ENCODE measurements at regions not wholly inside any gene's neighbourhood (a gene's known extent, or its start where the extent isn't known, plus 50 kb on each side); places are given as distances from the start of the nearest gene placed in this dataset.
"Not testable (repeated sequence)": the region's sequence is repeated elsewhere in the genome, so short reads cannot be mapped to it uniquely, and the experiment has no call there.

DNA sequence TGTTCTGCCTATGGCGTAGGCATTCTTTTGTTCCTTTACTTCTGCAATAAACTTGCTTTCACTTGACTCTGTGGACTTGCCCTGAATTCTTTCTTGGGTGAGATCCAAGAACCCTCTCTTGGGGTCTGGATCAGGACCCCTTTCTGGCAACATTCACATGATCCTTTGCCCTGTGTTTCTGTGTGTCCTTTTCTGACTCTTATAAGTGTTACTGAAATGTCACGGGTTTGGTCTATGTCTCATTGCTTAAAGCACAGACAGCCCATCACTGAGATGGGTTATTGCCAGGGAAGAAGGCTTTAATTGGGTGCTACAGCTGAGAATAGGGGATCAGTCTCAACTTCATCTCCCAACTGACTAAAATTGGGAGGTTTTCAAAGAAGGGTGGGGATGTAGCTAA lies 110.9 kb upstream of the XPO1 start:
- H3K9me3 ChIP-seq (ENCODE audit: insufficient read depth, low read length), result peaks cover 17% of the 10 kb centered on the region; the same call in 1 of the 2 replicates
- H3K9me2 ChIP-seq (replicated peaks; ENCODE audit: insufficient read depth, low read length), result no peaks in the 10 kb centered on the region
- H3F3A ChIP-seq (ENCODE audit: insufficient read depth), result no peaks in the 10 kb centered on the region
- no peak overlapping the region for H3K27ac ChIP-seq (ENCODE audit: low read depth, low read length)
- H3K9ac ChIP-seq (ENCODE audit: low read length), result no peak overlapping the region
- TF ChIP-seq EZH2phosphoT487 (conservative IDR thresholded peaks at IDR 0.05; ENCODE audit: low read length) (no peak), CTCF (IDR thresholded peaks at IDR 0.05; ENCODE audit: insufficient read depth, low read length, poor library complexity, severe bottlenecking) (no peak)
- H3K4me2 ChIP-seq (ENCODE audit: low read depth, low read length, poor library complexity, severe bottlenecking), result no peak overlapping the region
- no peaks in the 10 kb centered on the region for H4K20me1 ChIP-seq (ENCODE audit: low read depth, low read length)
- no peaks in the 10 kb centered on the region for H3K79me2 ChIP-seq (ENCODE audit: insufficient read depth, low read length)
- no peak overlapping the region for H2AFZ ChIP-seq (ENCODE audit: low read depth, low read length, severe bottlenecking)
- H3K27me3 ChIP-seq (ENCODE audit: low read length), result 0 out of 2 replicates have a peak, but pooled peaks cover 3% of the 10 kb centered on the region
- no peaks in the 10 kb centered on the region for H3K36me3 ChIP-seq (ENCODE audit: low read length)
- no peak overlapping the region for H3K4me3 ChIP-seq (ENCODE audit: insufficient read depth, low read length, poor library complexity, severe bottlenecking)

DNA sequence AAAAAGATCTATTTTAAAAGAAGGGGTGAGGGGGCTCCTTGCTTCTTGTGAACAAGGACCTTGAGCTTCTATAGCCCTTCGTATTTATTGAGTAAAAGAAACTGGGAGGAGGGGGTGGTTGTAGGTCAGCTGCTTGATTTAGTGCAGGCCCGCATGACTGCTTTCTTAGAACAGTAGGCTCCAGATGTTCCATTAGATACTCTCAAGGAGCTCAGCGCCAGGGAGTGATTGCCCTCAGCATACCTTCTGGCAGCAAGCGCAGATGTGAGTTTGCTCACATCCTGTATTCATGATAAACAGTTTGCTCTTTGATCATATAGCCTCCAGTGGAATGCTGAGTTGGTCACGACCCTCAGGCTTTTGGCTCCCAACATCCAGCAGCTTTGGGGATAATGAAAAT lies 108.9 kb upstream of the XPO1 start:
- no peaks in the 10 kb centered on the region for H3F3A ChIP-seq (ENCODE audit: insufficient read depth)
- no peaks in the 10 kb centered on the region for H3K79me2 ChIP-seq (ENCODE audit: insufficient read depth, low read length)
- no peak overlapping the region for H3K4me3 ChIP-seq (ENCODE audit: insufficient read depth, low read length, poor library complexity, severe bottlenecking)
- H3K27ac ChIP-seq (ENCODE audit: low read depth, low read length), result no peak overlapping the region
- H2AFZ ChIP-seq (ENCODE audit: low read depth, low read length, severe bottlenecking), result no peak overlapping the region
- no peaks in the 10 kb centered on the region for H3K36me3 ChIP-seq (ENCODE audit: low read length)
- H4K20me1 ChIP-seq (ENCODE audit: low read depth, low read length), result no peaks in the 10 kb centered on the region
- H3K9me2 ChIP-seq (replicated peaks; ENCODE audit: insufficient read depth, low read length), result no peaks in the 10 kb centered on the region
- H3K9me3 ChIP-seq (ENCODE audit: insufficient read depth, low read length), result peaks cover 17% of the 10 kb centered on the region; the same call in 1 of the 2 replicates
- TF ChIP-seq EZH2phosphoT487 (conservative IDR thresholded peaks at IDR 0.05; ENCODE audit: low read length) (no peak), CTCF (IDR thresholded peaks at IDR 0.05; ENCODE audit: insufficient read depth, low read length, poor library complexity, severe bottlenecking) (no peak)
- H3K4me2 ChIP-seq (ENCODE audit: low read depth, low read length, poor library complexity, severe bottlenecking), result no peak overlapping the region
- H3K9ac ChIP-seq (ENCODE audit: low read length), result no peak overlapping the region
- H3K27me3 ChIP-seq (ENCODE audit: low read length), result 0 out of 2 replicates have a peak, but pooled peaks cover 3% of the 10 kb centered on the region

DNA sequence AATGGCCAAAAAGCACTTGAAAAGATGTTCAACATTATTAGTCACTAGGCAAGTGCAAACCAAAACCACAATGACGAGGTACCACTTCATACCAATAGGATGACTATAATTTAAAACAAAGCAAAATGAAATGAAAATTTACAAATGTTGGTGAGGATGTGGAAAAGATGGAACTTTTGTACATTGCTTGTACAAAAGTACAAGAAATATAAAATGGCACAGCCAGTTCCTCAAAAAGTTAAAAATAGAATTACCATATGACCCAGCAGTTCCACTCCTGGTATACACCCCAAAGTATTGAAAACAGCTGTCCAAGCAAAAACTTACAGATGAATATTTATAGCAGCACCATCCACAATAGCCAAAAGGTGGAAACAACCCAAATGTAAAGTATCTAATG lies 107.8 kb upstream of the XPO1 start:
- TF ChIP-seq EZH2phosphoT487 (conservative IDR thresholded peaks at IDR 0.05; ENCODE audit: low read length) (no peak), CTCF (IDR thresholded peaks at IDR 0.05; ENCODE audit: insufficient read depth, low read length, poor library complexity, severe bottlenecking) (no peak)
- H3K27ac ChIP-seq (ENCODE audit: low read depth, low read length), result no peak overlapping the region
- no peaks in the 10 kb centered on the region for H3K79me2 ChIP-seq (ENCODE audit: insufficient read depth, low read length)
- H3K9me2 ChIP-seq (replicated peaks; ENCODE audit: insufficient read depth, low read length), result no peaks in the 10 kb centered on the region
- H3K36me3 ChIP-seq (ENCODE audit: low read length), result no peaks in the 10 kb centered on the region
- no peak overlapping the region for H3K4me3 ChIP-seq (ENCODE audit: insufficient read depth, low read length, poor library complexity, severe bottlenecking)
- H3F3A ChIP-seq (ENCODE audit: insufficient read depth), result no peaks in the 10 kb centered on the region
- H3K4me2 ChIP-seq (ENCODE audit: low read depth, low read length, poor library complexity, severe bottlenecking), result no peak overlapping the region
- H3K27me3 ChIP-seq (ENCODE audit: low read length), result 0 out of 2 replicates have a peak, but pooled peaks cover 3% of the 10 kb centered on the region
- peaks cover 17% of the 10 kb centered on the region; the same call in 1 of the 2 replicates for H3K9me3 ChIP-seq (ENCODE audit: insufficient read depth, low read length)
- H3K9ac ChIP-seq (ENCODE audit: low read length), result no peak overlapping the region
- H4K20me1 ChIP-seq (ENCODE audit: low read depth, low read length), result no peaks in the 10 kb centered on the region
- no peak overlapping the region for H2AFZ ChIP-seq (ENCODE audit: low read depth, low read length, severe bottlenecking)

DNA sequence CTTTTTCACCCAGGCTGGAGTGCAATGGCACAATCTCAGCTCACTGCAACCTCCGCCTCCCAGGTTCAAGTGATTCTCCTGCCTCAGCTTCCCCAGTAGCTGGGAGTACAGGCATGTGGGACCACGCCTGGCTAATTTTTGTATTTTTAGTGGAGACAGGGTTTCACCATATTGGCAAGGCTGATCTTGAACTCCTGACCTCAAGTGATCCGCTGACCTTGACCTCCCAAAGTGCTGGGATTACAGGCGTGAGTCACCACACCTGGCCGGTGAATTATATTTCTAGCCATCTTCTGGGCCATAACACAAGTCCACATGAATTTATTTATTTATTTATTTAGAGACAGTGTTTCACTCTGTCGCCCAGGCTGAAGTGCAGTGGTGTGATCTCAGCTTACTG lies 105.0 kb upstream of the XPO1 start:
- H3K9me2 ChIP-seq (replicated peaks; ENCODE audit: insufficient read depth, low read length); H2AFZ ChIP-seq (ENCODE audit: low read depth, low read length, severe bottlenecking); H3K4me2 ChIP-seq (ENCODE audit: low read depth, low read length, poor library complexity, severe bottlenecking); H3K9ac ChIP-seq (ENCODE audit: low read length); H4K20me1 ChIP-seq (ENCODE audit: low read depth, low read length); H3K27me3 ChIP-seq (ENCODE audit: low read length); H3K36me3 ChIP-seq (ENCODE audit: low read length); H3K4me3 ChIP-seq (ENCODE audit: insufficient read depth, low read length, poor library complexity, severe bottlenecking); H3K79me2 ChIP-seq (ENCODE audit: insufficient read depth, low read length); H3F3A ChIP-seq (ENCODE audit: insufficient read depth); H3K27ac ChIP-seq (ENCODE audit: low read depth, low read length): not testable (repeated sequence)
- H3K9me3 ChIP-seq (ENCODE audit: insufficient read depth, low read length), result peaks cover 11% of the 10 kb centered on the region; the same call in 1 of the 2 replicates
